Osteocyte (in vitro differentiated cells): ENCODE measurements at regions not wholly inside any gene's neighbourhood (a gene's known extent, or its start where the extent isn't known, plus 50 kb on each side); places are given as distances from the start of the nearest gene placed in this dataset.

ENCODE experiments used
- DNase-seq: peaks from one replicate; pipeline ENCODE4 v3.0.0; 2021; ENCODE audit warnings: mixed read lengths; ENCODE audit not compliant: unreplicated experiment; ENCODE audit errors: extremely low spot score
- H3K27ac Mint-ChIP-seq: one replicate; pipeline ENCODE4 v1.8.0; 2021; ENCODE audit warnings: mild to moderate bottlenecking, mixed read lengths; ENCODE audit not compliant: unreplicated experiment
- H3K27me3 Mint-ChIP-seq: one replicate; pipeline ENCODE4 v1.8.0; 2021; ENCODE audit warnings: mixed read lengths; ENCODE audit not compliant: unreplicated experiment
- H3K36me3 Mint-ChIP-seq: one replicate; pipeline ENCODE4 v1.8.0; 2021; ENCODE audit warnings: mixed read lengths; ENCODE audit not compliant: unreplicated experiment
- H3K4me1 Mint-ChIP-seq: one replicate; pipeline ENCODE4 v1.8.0; 2021; ENCODE audit warnings: mixed read lengths; ENCODE audit not compliant: unreplicated experiment
- H3K4me3 Mint-ChIP-seq: one replicate; pipeline ENCODE4 v1.8.0; 2021; ENCODE audit warnings: mild to moderate bottlenecking, moderate library complexity, mixed read lengths; ENCODE audit not compliant: unreplicated experiment
- H3K9me3 Mint-ChIP-seq: one replicate; pipeline ENCODE4 v1.8.0; 2021; ENCODE audit warnings: mixed read lengths; ENCODE audit not compliant: unreplicated experiment
- TF ChIP-seq, protein P1 (sequence below): fragments of 200-600 bp; sonication (generic); IDR thresholded peaks from 2 replicates; pipeline ENCODE4 v1.5.0; 2021; ENCODE audit warnings: antibody characterized with exemption, mild to moderate bottlenecking, moderate library complexity

DNA sequence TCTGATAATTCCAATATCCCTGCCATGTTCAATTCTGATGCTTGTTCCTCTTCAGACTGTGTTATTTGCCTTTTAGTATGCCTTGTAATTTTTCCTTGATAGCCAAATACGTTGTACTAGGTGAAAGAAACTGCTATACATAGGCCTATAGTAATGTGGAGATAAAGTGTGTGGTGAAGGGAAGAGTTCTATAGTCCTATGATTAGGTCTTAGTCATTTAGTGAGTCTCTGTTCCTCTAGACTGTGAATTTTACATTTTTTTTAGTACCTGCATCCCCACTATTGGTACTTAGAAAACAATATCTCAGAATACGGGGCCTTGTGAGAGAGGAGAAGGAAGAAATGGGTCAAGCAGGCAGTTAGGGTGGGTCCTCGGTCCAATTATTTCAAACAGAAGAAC, 59.6 kb upstream of the SEMA3E start:
- Mint-ChIP-seq H3K36me3 (no peaks in the 10 kb centered on the region), H3K9me3 (no peaks in the 10 kb centered on the region), H3K4me3 (no peak overlapping the region), H3K4me1 (peaks cover 3% of the 10 kb centered on the region), H3K27ac (no peak overlapping the region), H3K27me3 (no peaks in the 10 kb centered on the region)
- TF ChIP-seq, protein P1, sequence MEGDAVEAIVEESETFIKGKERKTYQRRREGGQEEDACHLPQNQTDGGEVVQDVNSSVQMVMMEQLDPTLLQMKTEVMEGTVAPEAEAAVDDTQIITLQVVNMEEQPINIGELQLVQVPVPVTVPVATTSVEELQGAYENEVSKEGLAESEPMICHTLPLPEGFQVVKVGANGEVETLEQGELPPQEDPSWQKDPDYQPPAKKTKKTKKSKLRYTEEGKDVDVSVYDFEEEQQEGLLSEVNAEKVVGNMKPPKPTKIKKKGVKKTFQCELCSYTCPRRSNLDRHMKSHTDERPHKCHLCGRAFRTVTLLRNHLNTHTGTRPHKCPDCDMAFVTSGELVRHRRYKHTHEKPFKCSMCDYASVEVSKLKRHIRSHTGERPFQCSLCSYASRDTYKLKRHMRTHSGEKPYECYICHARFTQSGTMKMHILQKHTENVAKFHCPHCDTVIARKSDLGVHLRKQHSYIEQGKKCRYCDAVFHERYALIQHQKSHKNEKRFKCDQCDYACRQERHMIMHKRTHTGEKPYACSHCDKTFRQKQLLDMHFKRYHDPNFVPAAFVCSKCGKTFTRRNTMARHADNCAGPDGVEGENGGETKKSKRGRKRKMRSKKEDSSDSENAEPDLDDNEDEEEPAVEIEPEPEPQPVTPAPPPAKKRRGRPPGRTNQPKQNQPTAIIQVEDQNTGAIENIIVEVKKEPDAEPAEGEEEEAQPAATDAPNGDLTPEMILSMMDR = no peak
- DNase-seq = no peak

DNA sequence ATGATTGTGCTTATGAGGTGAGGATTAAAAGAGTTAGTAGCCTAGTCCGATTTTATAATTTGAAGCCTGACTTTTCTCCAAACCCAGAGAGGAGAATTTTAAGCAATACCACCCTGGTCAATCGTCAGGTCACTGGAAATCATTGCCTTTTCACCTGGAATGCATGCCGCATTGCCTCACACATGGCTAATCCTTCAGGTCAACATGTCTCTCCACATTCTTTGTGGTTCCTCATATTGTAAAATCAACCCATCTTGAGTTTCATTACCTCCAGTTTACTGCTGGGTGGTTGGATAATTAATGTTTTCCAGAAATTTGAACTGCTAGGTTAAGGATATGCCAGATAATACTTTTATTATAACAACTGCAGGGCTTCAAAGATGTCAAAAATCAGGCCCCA, 55.6 kb upstream of the SEMA3E start:
- peaks cover 11% of the 10 kb centered on the region for H3K4me1 Mint-ChIP-seq
- H3K27ac Mint-ChIP-seq = no peak overlapping the region
- no peak overlapping the region for H3K4me3 Mint-ChIP-seq
- no peaks in the 10 kb centered on the region for H3K36me3 Mint-ChIP-seq
- no peak for DNase-seq
- TF ChIP-seq, protein P1 = no peak
- H3K9me3 Mint-ChIP-seq = no peaks in the 10 kb centered on the region
- H3K27me3 Mint-ChIP-seq = no peaks in the 10 kb centered on the region

DNA sequence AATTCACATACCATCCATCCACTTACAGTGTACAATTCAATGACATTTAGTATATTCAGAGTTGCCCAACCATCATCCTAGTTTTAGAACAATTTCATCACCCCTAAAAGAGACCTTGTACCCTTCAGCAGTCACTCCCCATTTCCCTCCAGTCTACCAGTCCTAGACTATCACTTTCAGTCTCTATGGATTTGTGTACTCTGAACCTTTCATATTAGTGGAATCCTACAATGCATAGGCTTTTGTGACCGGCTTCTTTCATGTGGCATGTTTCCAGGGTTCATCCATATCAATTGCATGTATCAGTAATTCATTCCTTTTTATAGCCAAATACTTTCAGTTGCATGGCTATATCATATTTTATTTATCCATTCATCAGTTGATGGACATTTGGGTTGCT, 53.5 kb upstream of the SEMA3E start:
- no peaks in the 10 kb centered on the region for H3K36me3 Mint-ChIP-seq
- TF ChIP-seq, protein P1 = no peak
- H3K27ac Mint-ChIP-seq = no peak overlapping the region
- H3K4me3 Mint-ChIP-seq = no peak overlapping the region
- H3K9me3 Mint-ChIP-seq = no peaks in the 10 kb centered on the region
- H3K27me3 Mint-ChIP-seq = no peaks in the 10 kb centered on the region
- peaks cover 21% of the 10 kb centered on the region for H3K4me1 Mint-ChIP-seq
- no peak for DNase-seq

DNA sequence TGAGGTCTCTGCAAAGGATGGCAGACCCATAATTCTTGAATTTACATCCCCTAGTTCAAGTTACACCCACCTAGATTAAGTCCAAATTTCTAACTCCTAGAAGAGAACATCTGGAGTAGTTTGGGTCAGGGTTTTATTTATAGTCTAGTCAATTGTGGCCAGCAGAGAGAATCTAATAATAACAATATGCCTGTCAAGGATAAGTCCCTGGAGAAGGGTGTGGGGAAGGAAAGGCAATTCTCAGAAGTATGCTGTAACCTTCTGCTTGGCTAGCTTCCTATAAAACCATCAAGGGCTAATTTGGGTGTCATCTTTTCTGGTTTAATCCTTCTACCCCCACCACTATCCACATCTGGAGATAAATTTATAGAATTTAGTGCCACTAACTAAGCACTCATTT, 52.8 kb upstream of the SEMA3E start:
- H3K4me1 Mint-ChIP-seq = peaks cover 21% of the 10 kb centered on the region
- H3K27ac Mint-ChIP-seq = no peak overlapping the region
- H3K36me3 Mint-ChIP-seq = no peaks in the 10 kb centered on the region
- TF ChIP-seq, protein P1 = no peak
- H3K4me3 Mint-ChIP-seq = no peak overlapping the region
- peaks cover 6% of the 10 kb centered on the region for H3K9me3 Mint-ChIP-seq
- no peak for DNase-seq
- H3K27me3 Mint-ChIP-seq = no peaks in the 10 kb centered on the region
